ENCODE measurements at regions not wholly inside any gene's neighbourhood (a gene's known extent, or its start where the extent isn't known, plus 50 kb on each side); places are given as distances from the start of the nearest gene placed in this dataset.

DNA sequence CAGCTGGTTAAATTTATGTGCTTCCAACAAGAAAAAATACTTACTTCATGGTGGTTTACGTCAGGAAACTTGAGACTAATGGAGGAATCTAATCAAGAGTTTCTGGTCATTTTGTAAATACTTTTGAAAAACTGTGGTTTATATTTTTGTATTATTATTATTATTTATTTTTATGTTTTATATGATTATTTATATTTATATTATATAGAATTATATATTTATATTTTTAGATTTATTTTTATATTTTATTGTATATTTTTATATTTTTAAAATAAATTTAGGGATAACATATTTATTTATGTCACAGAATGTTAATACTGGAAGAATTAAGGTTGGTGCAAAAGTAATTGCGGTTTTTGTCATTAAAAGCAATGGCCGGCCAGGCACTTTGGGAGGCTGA is 474.5 kb upstream of the DDX18 start:
- DNase-seq (ENCODE audit: low read depth) = no peak
- no peak overlapping the region for H3K4me3 ChIP-seq (ENCODE audit: low read depth, low read length)
- TF ChIP-seq, protein P1, sequence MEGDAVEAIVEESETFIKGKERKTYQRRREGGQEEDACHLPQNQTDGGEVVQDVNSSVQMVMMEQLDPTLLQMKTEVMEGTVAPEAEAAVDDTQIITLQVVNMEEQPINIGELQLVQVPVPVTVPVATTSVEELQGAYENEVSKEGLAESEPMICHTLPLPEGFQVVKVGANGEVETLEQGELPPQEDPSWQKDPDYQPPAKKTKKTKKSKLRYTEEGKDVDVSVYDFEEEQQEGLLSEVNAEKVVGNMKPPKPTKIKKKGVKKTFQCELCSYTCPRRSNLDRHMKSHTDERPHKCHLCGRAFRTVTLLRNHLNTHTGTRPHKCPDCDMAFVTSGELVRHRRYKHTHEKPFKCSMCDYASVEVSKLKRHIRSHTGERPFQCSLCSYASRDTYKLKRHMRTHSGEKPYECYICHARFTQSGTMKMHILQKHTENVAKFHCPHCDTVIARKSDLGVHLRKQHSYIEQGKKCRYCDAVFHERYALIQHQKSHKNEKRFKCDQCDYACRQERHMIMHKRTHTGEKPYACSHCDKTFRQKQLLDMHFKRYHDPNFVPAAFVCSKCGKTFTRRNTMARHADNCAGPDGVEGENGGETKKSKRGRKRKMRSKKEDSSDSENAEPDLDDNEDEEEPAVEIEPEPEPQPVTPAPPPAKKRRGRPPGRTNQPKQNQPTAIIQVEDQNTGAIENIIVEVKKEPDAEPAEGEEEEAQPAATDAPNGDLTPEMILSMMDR (IDR thresholded peaks at IDR 0.05; ENCODE audit: insufficient read depth, low read length) = no peak

DNA sequence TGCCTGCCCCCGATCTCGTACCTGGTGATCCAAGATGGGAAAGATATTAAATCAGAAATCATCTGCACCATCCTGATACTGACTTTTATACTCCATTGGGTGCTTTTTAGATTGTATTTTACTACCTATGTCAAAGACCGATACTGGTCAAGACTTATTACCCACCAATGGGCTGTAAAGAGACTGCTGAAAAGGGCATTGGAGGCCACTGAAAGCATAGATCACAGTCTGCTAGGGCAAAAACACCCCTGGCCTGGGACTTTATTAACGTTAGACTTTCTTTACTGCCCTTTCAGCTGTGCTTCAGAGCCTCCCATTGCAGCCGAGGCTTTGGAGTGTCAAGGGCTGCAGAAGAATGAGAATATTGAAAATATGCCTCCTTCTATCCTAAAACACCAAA is 472.8 kb upstream of the DDX18 start:
- H3K4me3 ChIP-seq (ENCODE audit: low read depth, low read length) = no peak overlapping the region
- TF ChIP-seq, protein P1 (IDR thresholded peaks at IDR 0.05; ENCODE audit: insufficient read depth, low read length) = no peak
- DNase-seq (ENCODE audit: low read depth) = no peak

DNA sequence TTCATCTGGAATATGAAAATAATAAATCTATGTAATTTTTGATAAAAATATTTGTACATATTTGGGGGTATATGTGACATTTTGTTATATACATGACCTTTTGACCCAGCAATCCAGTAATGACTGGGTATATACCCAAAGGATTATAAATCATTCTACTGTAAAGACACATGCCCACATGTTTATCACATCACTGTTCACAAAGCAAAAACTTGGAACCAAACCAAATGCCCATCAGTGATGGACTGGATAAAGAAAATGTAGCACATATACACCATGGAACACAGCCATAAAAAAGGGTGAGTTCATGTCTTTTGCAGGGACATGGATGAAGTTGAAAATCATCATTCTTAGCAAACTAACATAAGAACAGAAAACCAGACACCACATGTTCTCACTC is 472.1 kb upstream of the DDX18 start:
- TF ChIP-seq, protein P1 (IDR thresholded peaks at IDR 0.05; ENCODE audit: insufficient read depth, low read length) = no peak
- DNase-seq (ENCODE audit: low read depth) = no peak

DNA sequence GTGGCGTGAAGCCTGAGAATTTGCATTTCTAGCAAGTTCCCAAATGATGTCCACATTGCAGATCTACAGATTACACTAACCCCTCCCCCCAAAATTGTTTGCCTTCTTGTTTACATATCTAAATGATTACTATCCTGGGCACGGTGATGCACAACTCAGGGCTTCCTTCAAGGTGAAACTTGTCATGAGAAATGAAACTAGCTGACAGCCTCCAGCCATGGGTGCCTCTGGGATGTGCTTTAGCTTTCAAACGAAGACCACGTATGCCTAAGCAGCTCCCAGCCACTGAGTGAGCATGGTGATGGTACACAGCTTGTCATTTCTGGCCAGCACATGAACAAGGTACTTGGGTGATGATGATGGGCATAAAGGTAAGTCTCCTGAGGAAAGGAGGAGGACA is 464.8 kb upstream of the DDX18 start:
- H3K4me3 ChIP-seq (ENCODE audit: low read depth, low read length) = no peak overlapping the region
- TF ChIP-seq, protein P1 (IDR thresholded peaks at IDR 0.05; ENCODE audit: insufficient read depth, low read length) = no peak
- no peak for DNase-seq (ENCODE audit: low read depth)

More for the DNA sequence above, 472.1 kb upstream of the DDX18 start:
- no peak overlapping the region for H3K4me3 ChIP-seq (ENCODE audit: low read depth, low read length)

DNA sequence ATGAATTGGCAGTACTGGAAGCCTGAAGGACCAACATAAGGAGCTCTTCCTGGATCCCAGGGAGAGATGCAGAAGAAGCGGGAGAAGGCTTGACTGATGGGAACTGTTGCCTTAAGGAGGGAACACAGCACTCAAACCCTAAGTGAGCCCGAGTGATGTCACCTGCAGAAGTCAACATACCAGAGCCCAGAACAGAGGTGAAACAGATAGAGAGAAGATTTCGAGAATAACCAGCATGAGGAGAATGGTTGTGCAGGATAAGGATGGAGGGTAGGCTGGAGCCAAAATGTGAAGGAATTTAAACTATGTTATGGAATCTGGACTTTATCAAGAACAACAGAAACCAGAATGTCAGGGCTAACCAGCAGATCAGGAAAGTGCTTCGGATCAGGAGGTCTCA is 463.1 kb upstream of the DDX18 start:
- TF ChIP-seq, protein P1 (IDR thresholded peaks at IDR 0.05; ENCODE audit: insufficient read depth, low read length) = no peak
- no peak overlapping the region for H3K4me3 ChIP-seq (ENCODE audit: low read depth, low read length)
- no peak for DNase-seq (ENCODE audit: low read depth)

DNA sequence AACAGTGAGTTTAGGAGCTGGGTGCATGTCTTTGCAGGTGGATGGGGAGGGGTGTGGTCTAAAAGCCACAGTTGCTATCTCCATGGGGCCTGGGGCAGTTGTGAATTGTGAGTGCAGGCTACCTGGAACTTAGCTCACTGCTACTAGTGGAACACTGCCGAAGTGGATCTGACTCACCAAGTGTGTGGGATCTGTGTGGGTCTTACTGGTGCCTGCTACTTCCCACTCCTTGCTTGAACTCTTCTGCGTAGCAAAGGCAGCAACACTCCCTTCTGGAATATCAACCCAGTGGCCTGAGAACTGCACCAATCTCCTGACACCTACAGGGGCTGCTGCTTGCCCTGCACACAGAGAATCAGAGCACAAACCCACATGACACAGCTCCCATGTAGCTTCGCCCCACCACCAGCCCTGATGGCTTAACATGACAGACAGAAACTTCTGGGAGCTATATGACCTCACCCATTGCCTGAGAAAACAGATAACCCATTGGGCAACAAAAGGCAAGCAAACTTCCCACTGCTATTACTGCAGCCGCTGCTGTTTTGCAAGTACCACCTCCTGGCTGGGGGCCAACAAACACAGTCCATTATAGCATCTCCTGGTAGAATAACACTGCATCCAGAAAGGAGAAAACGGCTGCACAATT is 455.1 kb upstream of the DDX18 start:
- TF ChIP-seq, protein P1 (IDR thresholded peaks at IDR 0.05; ENCODE audit: insufficient read depth, low read length) = no peak
- H3K4me3 ChIP-seq (ENCODE audit: low read depth, low read length) = no peak overlapping the region

DNA sequence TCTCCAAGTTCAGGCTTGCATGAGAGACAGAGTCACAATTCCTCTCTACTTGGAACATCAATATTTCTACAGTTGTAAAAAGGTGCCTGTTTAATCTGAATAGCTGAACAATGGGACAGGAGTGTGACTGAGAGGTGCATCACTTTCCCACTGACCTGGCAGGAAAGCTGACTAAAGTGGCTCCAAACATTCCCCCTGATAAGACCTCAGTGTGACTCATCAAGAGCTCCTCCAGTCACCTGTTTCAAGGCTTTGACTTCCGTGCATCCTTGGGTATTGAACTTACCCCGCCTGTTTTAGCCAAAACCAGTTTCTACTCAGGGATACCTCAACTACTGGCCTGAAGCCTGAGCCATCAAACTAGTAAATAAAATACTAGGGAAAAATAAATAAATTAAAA is 453.9 kb upstream of the DDX18 start:
- no peak overlapping the region for H3K4me3 ChIP-seq (ENCODE audit: low read depth, low read length)
- no peak for DNase-seq (ENCODE audit: low read depth)
- TF ChIP-seq, protein P1 (IDR thresholded peaks at IDR 0.05; ENCODE audit: insufficient read depth, low read length) = no peak

More for the DNA sequence above, 455.1 kb upstream of the DDX18 start:
- DNase-seq (ENCODE audit: low read depth) = no peak
